ENCODE measurements at regions not wholly inside any gene's neighbourhood (a gene's known extent, or its start where the extent isn't known, plus 50 kb on each side); places are given as distances from the start of the nearest gene placed in this dataset.

GRCh38 chr6:120675886-120676285 lies 658.4 kb downstream of the TBC1D32 start:
- TF ChIP-seq CTCF (IDR thresholded peaks at IDR 0.05; ENCODE audit: low read depth, low read length): no peak
- Histone ChIP-seq H3K27ac (no peak overlapping the region), H3K4me3 (ENCODE audit: low read depth, low read length) (no peak overlapping the region), H3K9me3 (ENCODE audit: severe bottlenecking) (no peaks in the 10 kb centered on the region), H3K36me3 (no peaks in the 10 kb centered on the region), H3K27me3 (ENCODE audit: insufficient read depth, low read depth, severe bottlenecking) (no peaks in the 10 kb centered on the region)
- DNase-seq: no peak

GRCh38 chr6:120671519-120671918 lies 662.8 kb downstream of the TBC1D32 start:
- H3K27me3 ChIP-seq (ENCODE audit: insufficient read depth, low read depth, severe bottlenecking): no peaks in the 10 kb centered on the region
- H3K27ac ChIP-seq: no peak overlapping the region
- peaks cover 5% of the 10 kb centered on the region for H3K9me3 ChIP-seq (ENCODE audit: severe bottlenecking)
- H3K36me3 ChIP-seq: no peaks in the 10 kb centered on the region
- peak; percentile 47 for TF ChIP-seq CTCF (IDR thresholded peaks at IDR 0.05; ENCODE audit: low read depth, low read length)
- DNase-seq: peak; percentile 82
- H3K4me3 ChIP-seq (ENCODE audit: low read depth, low read length): no peak overlapping the region

- Histone ChIP-seq H3K9me3 (ENCODE audit: severe bottlenecking) (no peaks in the 10 kb centered on the region), H3K4me3 (ENCODE audit: low read depth, low read length) (no peak overlapping the region), H3K36me3 (no peaks in the 10 kb centered on the region), H3K27ac (no peak overlapping the region), H3K27me3 (ENCODE audit: insufficient read depth, low read depth, severe bottlenecking) (no peaks in the 10 kb centered on the region)
- TF ChIP-seq CTCF (IDR thresholded peaks at IDR 0.05; ENCODE audit: low read depth, low read length): no peak
- no peak for DNase-seq
Observed at GRCh38 chr6:120652506-120652905, 681.8 kb downstream of the TBC1D32 start.

- no peak for TF ChIP-seq CTCF (IDR thresholded peaks at IDR 0.05; ENCODE audit: low read depth, low read length)
- Histone ChIP-seq H3K27ac (no peak overlapping the region), H3K9me3 (ENCODE audit: severe bottlenecking) (no peaks in the 10 kb centered on the region), H3K4me3 (ENCODE audit: low read depth, low read length) (no peak overlapping the region), H3K36me3 (no peaks in the 10 kb centered on the region), H3K27me3 (ENCODE audit: insufficient read depth, low read depth, severe bottlenecking) (no peaks in the 10 kb centered on the region)
- DNase-seq: no peak
Observed at GRCh38 chr6:120648713-120649112, 685.6 kb downstream of the TBC1D32 start.

GRCh38 chr6:120646101-120646500 lies 688.2 kb downstream of the TBC1D32 start:
- no peak for TF ChIP-seq CTCF (IDR thresholded peaks at IDR 0.05; ENCODE audit: low read depth, low read length)
- DNase-seq: no peak
- H3K27ac ChIP-seq: no peak overlapping the region
- no peaks in the 10 kb centered on the region for H3K27me3 ChIP-seq (ENCODE audit: insufficient read depth, low read depth, severe bottlenecking)
- no peaks in the 10 kb centered on the region for H3K36me3 ChIP-seq
- no peak overlapping the region for H3K4me3 ChIP-seq (ENCODE audit: low read depth, low read length)
- H3K9me3 ChIP-seq (ENCODE audit: severe bottlenecking): no peaks in the 10 kb centered on the region

- no peak overlapping the region for H3K4me3 ChIP-seq (ENCODE audit: low read depth, low read length)
- TF ChIP-seq CTCF (IDR thresholded peaks at IDR 0.05; ENCODE audit: low read depth, low read length): no peak
- no peak for DNase-seq
Observed at GRCh38 chr6:120632975-120633374, 701.3 kb downstream of the TBC1D32 start.

More at GRCh38 chr6:120632975-120633374, 701.3 kb downstream of the TBC1D32 start:
- H3K27ac ChIP-seq: no peak overlapping the region
- no peaks in the 10 kb centered on the region for H3K36me3 ChIP-seq
- H3K27me3 ChIP-seq (ENCODE audit: insufficient read depth, low read depth, severe bottlenecking): no peaks in the 10 kb centered on the region
- no peaks in the 10 kb centered on the region for H3K9me3 ChIP-seq (ENCODE audit: severe bottlenecking)
